Neural crest cell (in vitro differentiated cells): ENCODE measurements at regions not wholly inside any gene's neighbourhood (a gene's known extent, or its start where the extent isn't known, plus 50 kb on each side); places are given as distances from the start of the nearest gene placed in this dataset.

Source experiments
- DNase-seq: peaks from one replicate; pipeline ENCODE4 v3.0.0; 2021; ENCODE audit warnings: low read depth, mixed read lengths, low spot score
- H3K27ac Mint-ChIP-seq: one replicate; pipeline ENCODE4 v1.8.0; 2021; ENCODE audit warnings: mild to moderate bottlenecking, mixed read lengths; ENCODE audit not compliant: unreplicated experiment
- H3K27me3 Mint-ChIP-seq: 2 replicates; pipeline ENCODE4 v1.8.0; 2021; ENCODE audit warnings: low read depth, mild to moderate bottlenecking, mixed read lengths
- H3K36me3 Mint-ChIP-seq: 2 replicates; pipeline ENCODE4 v1.8.0; 2021; ENCODE audit warnings: low read depth, mild to moderate bottlenecking, mixed read lengths
- H3K4me1 Mint-ChIP-seq: 2 replicates; pipeline ENCODE4 v1.8.0; 2021; ENCODE audit warnings: mixed read lengths
- H3K4me3 Mint-ChIP-seq: one replicate; pipeline ENCODE4 v1.8.0; 2021; ENCODE audit warnings: mild to moderate bottlenecking, mixed read lengths
- H3K9me3 Mint-ChIP-seq: 2 replicates; pipeline ENCODE4 v1.8.0; 2021; ENCODE audit warnings: mixed read lengths
- TF ChIP-seq, protein P1 (sequence below): fragments of 200-600 bp; sonication (generic); conservative IDR thresholded peaks from 2 replicates; pipeline ENCODE4 v1.5.0; 2021; ENCODE audit warnings: antibody characterized with exemption, mild to moderate bottlenecking

- Mint-ChIP-seq H3K27ac (no peak overlapping the region), H3K9me3 (no peaks in the 10 kb centered on the region), H3K36me3 (no peaks in the 10 kb centered on the region), H3K4me1 (no peaks in the 10 kb centered on the region), H3K4me3 (no peak overlapping the region), H3K27me3 (peaks cover 1% of the 10 kb centered on the region)
- DNase-seq: no peak
- TF ChIP-seq, protein P1, sequence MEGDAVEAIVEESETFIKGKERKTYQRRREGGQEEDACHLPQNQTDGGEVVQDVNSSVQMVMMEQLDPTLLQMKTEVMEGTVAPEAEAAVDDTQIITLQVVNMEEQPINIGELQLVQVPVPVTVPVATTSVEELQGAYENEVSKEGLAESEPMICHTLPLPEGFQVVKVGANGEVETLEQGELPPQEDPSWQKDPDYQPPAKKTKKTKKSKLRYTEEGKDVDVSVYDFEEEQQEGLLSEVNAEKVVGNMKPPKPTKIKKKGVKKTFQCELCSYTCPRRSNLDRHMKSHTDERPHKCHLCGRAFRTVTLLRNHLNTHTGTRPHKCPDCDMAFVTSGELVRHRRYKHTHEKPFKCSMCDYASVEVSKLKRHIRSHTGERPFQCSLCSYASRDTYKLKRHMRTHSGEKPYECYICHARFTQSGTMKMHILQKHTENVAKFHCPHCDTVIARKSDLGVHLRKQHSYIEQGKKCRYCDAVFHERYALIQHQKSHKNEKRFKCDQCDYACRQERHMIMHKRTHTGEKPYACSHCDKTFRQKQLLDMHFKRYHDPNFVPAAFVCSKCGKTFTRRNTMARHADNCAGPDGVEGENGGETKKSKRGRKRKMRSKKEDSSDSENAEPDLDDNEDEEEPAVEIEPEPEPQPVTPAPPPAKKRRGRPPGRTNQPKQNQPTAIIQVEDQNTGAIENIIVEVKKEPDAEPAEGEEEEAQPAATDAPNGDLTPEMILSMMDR: no peak
These were observed 555.3 kb upstream of the DAB2 start for GRCh38 chr5:39980056-39980455.

DNA sequence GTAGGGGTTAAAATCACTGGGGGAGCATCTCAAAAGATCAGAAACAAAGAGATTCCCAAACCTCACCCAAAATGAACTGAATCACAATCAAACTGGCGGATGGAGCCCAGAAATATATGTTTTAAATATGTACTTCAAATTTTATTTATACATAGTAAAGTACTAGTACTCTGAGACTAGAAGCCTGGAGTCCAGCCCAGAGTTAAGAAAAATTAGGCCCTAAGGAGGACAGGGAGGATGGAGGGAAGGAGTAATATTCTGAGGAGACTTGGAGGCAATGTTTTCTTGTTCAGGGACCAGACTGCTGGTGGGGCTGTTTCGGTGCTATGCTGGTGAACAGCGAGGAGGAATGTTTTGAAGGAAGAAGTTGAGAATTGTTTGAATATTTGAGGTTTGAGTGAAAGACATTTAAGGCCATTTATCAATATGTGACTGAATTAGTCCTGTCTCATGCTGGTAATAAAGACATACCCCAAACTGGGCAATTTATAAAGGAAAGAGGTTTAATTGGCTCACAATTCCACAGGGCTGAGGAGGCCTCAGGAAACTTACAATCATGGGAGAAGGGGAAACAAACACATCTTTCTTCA, 552.4 kb upstream of the DAB2 start:
- Mint-ChIP-seq H3K27me3 (no peaks in the 10 kb centered on the region), H3K36me3 (no peaks in the 10 kb centered on the region), H3K27ac (no peak overlapping the region), H3K4me3 (no peak overlapping the region), H3K9me3 (peaks cover 3% of the 10 kb centered on the region), H3K4me1 (no peaks in the 10 kb centered on the region)
- no peak for DNase-seq
- TF ChIP-seq, protein P1: no peak

DNA sequence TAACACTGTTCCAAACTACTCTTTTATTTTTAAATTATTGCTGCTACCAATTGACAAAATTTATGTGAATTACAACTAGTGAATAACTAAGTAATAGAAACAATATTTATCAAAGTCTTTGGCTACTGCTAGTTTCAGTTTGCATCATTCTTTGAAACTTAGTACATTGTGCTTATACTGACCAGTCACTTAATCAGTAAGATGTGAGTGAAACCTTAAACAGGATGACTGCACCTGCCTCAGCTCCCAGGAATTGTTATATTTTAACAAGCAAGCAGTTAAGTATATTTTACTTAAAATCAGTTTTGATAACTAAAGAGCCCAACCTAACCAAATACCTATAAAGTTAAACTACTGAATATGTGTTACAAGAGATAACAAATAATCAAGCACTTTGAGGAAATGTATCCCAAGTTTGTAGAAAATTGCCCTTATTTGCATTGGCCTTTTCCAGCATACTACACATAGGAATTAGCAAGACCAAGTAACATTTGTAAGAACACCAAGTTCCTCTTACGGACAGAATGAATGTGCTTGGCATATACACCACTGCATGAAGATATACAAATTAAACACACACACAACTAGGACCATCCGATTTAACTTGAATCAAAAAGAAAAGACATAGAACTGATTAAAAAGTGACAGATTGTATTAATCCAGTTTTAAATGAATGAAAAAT, 545.5 kb upstream of the DAB2 start:
- TF ChIP-seq, protein P1: no peak
- no peak for DNase-seq
- Mint-ChIP-seq H3K36me3 (no peaks in the 10 kb centered on the region), H3K27me3 (peaks cover 5% of the 10 kb centered on the region), H3K4me1 (no peaks in the 10 kb centered on the region), H3K27ac (no peak overlapping the region), H3K4me3 (no peak overlapping the region), H3K9me3 (peaks cover 3% of the 10 kb centered on the region)

DNA sequence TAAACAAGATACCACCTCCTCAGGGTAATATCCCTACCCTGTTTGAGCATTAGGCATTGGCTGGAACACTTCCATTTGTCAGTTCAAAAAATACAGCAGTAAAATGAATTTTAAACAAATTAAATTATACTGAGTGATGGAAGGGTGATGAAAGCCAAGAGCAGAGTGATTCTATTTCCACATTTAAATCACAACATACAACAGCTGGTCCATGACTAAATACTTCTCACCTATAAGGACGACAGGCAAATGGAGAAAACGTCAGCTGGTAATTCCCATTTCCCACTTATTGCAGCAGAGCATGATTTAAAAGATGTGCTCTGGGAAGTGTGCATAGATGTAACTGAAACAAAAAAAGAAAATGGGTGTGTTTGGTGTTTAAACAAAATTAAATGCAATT, 543.6 kb upstream of the DAB2 start:
- Mint-ChIP-seq H3K9me3 (no peaks in the 10 kb centered on the region), H3K4me1 (no peaks in the 10 kb centered on the region), H3K27me3 (peaks cover 5% of the 10 kb centered on the region), H3K27ac (no peak overlapping the region), H3K36me3 (no peaks in the 10 kb centered on the region), H3K4me3 (no peak overlapping the region)
- no peak for DNase-seq
- TF ChIP-seq, protein P1: no peak

- H3K27ac Mint-ChIP-seq: no peak overlapping the region
- peaks cover 9% of the 10 kb centered on the region for H3K9me3 Mint-ChIP-seq
- H3K4me3 Mint-ChIP-seq: no peak overlapping the region
- H3K36me3 Mint-ChIP-seq: no peaks in the 10 kb centered on the region
- peaks cover 5% of the 10 kb centered on the region for H3K27me3 Mint-ChIP-seq
- no peaks in the 10 kb centered on the region for H3K4me1 Mint-ChIP-seq
- TF ChIP-seq, protein P1: no peak
- no peak for DNase-seq
These were observed 530.4 kb upstream of the DAB2 start for GRCh38 chr5:39955156-39955555.
